Neutrophil (primary cell): ENCODE measurements at regions not wholly inside any gene's neighbourhood (a gene's known extent, or its start where the extent isn't known, plus 50 kb on each side); places are given as distances from the start of the nearest gene placed in this dataset.

Experiments used
- H3K27ac ChIP-seq: fragments of 200-600 bp; sonication (generic); 2 replicates; pipeline ENCODE4 v1.5.1; 2016; ENCODE audit warnings: mild to moderate bottlenecking, moderate library complexity
- H3K27me3 ChIP-seq: fragments of 200-600 bp; sonication (generic); 2 replicates; pipeline ENCODE4 v1.6.0; 2016; ENCODE audit warnings: mild to moderate bottlenecking
- H3K36me3 ChIP-seq: fragments of 200-600 bp; sonication (generic); 2 replicates; pipeline ENCODE4 v1.5.1; 2017
- H3K4me1 ChIP-seq, 2 experiments: fragments of 200-600 bp in 1 of 2; sonication (generic) in 1 of 2; 1 replicate in 1 of 2; 2 replicates in 1 of 2; pipeline versions ENCODE4 v1.5.1 to v1.6.1; 2013 to 2016; ENCODE audit warnings: low read depth in 1 of 2, low read length in 1 of 2, mild to moderate bottlenecking in 1 of 2, moderate library complexity in 1 of 2; ENCODE audit not compliant: control insufficient read depth in 1 of 2, insufficient read depth in 1 of 2
- H3K4me3 ChIP-seq, 2 experiments: fragments of 200-600 bp in 1 of 2; sonication (generic) in 1 of 2; 1 replicate in 1 of 2; 2 replicates in 1 of 2; pipeline ENCODE4 v1.5.1; 2013 to 2016; ENCODE audit warnings: low read depth in 1 of 2, low read length in 1 of 2, mild to moderate bottlenecking in 1 of 2, moderate library complexity in 1 of 2
- H3K9me3 ChIP-seq: fragments of 200-600 bp; sonication (generic); 2 replicates; pipeline ENCODE4 v1.5.1; 2016
- TF ChIP-seq, protein P1 (sequence below): fragments of 200-600 bp; sonication (generic); IDR thresholded peaks from 2 replicates; pipeline ENCODE4 v1.5.1; 2016; ENCODE audit warnings: antibody characterized with exemption

DNA sequence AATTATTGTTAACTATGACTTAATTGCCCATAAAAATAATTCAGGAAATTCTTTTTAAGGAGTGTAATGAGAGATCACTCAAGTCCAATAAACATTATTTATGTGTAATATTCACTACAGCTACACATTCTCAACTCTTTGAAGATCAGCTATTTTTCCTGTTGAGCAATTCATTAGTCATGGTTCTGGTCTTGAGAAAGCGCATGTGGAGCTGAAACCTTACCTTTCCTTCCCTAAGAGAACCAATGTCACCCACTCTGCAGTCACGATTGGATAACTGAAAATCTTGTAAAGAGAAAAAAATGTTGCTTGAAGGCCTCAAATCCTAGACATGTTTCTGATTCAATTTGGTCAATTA lies 736.9 kb upstream of the MARCKS start:
- TF ChIP-seq, protein P1, sequence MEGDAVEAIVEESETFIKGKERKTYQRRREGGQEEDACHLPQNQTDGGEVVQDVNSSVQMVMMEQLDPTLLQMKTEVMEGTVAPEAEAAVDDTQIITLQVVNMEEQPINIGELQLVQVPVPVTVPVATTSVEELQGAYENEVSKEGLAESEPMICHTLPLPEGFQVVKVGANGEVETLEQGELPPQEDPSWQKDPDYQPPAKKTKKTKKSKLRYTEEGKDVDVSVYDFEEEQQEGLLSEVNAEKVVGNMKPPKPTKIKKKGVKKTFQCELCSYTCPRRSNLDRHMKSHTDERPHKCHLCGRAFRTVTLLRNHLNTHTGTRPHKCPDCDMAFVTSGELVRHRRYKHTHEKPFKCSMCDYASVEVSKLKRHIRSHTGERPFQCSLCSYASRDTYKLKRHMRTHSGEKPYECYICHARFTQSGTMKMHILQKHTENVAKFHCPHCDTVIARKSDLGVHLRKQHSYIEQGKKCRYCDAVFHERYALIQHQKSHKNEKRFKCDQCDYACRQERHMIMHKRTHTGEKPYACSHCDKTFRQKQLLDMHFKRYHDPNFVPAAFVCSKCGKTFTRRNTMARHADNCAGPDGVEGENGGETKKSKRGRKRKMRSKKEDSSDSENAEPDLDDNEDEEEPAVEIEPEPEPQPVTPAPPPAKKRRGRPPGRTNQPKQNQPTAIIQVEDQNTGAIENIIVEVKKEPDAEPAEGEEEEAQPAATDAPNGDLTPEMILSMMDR = no peak
- peaks cover 0 to 17% of the 10 kb centered on the region in 2 experiments for H3K4me1 ChIP-seq
- no peaks in the 10 kb centered on the region for H3K36me3 ChIP-seq
- H3K27me3 ChIP-seq = no peaks in the 10 kb centered on the region
- H3K9me3 ChIP-seq = no peaks in the 10 kb centered on the region
- H3K27ac ChIP-seq = no peak overlapping the region
- no peak overlapping the region for H3K4me3 ChIP-seq

DNA sequence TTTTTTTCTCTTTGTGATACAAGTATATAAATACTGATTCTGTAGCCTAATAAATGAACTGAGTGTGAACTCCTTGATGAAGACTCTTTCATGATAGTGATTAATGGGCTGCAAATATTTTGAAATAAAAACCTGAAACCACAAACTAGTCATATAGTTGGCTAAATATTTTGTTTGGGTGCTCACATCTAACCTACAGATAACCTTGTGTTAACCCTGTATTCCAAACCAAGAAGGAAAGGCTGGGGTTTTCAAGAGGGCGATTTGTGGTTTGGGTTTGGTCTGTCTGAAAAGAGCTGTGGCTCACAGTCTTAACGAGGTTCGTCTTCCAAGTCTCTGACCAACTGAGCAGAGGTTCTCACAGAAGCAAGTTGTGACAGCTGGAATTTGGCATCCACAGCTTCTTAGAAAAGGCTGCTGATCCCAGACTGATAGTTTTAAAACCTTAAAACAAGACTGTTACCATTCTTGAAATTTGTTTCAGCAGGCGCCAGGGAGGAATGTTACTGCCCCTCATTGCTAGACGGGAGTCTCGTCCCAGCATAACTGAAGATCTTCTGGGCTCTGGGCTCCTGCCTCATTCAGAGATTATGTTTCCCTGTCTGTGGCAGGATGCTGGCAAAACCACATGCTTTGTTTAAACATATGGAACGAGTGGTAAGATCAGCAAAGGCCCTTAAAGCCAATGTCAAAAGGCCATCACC lies 736.4 kb upstream of the MARCKS start:
- TF ChIP-seq, protein P1 = no peak
- H3K27ac ChIP-seq = no peak overlapping the region
- no peaks in the 10 kb centered on the region for H3K9me3 ChIP-seq
- H3K36me3 ChIP-seq = no peaks in the 10 kb centered on the region
- H3K27me3 ChIP-seq = no peaks in the 10 kb centered on the region
- H3K4me3 ChIP-seq = no peak overlapping the region
- H3K4me1 ChIP-seq = peaks cover 0 to 15% of the 10 kb centered on the region in 2 experiments

DNA sequence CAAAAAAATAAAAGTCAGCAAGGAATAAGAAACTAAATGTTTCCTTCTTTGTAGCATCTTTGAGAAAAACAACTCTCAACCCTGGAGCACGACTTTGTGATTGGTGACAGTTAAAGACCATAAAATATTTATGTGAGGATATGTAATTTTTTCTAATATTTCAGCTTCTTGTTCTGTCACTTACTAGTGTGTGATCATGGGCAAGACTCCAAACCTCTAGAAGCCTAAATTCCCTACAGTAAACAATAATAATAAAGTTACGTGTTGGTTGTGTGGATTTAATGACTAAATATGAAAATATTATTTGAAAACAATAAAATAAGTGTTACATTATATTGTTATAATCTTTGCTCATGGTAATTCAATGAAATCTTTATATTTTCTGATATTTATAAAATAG lies 735.6 kb upstream of the MARCKS start:
- TF ChIP-seq, protein P1 = no peak
- no peaks in the 10 kb centered on the region for H3K36me3 ChIP-seq
- no peak overlapping the region for H3K27ac ChIP-seq
- no peaks in the 10 kb centered on the region for H3K27me3 ChIP-seq
- H3K9me3 ChIP-seq = no peaks in the 10 kb centered on the region
- peaks cover 0 to 15% of the 10 kb centered on the region in 2 experiments for H3K4me1 ChIP-seq
- no peak overlapping the region for H3K4me3 ChIP-seq

DNA sequence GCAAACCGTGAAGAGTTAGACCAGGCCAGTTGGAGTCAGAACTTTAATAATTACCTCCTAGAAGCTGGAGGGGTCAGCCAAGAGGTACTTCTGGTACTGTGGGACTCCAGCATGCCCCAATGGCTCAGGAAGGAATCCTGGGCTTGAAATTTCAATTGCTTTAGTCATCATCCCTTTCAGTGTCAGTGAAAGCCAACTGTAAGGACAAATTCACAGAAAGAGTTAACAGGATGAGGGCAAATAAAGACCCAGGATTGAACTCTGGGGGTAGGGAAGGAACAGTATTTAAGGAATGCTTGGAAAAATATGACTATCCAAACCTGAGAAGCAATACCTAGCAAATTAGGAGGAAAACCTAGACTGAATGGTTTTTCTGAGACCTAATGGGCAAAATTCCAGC lies 735.1 kb upstream of the MARCKS start:
- Histone ChIP-seq H3K27me3 (no peaks in the 10 kb centered on the region), H3K36me3 (no peaks in the 10 kb centered on the region), H3K4me3 (no peak overlapping the region), H3K4me1 (peaks cover 0 to 15% of the 10 kb centered on the region in 2 experiments), H3K9me3 (no peaks in the 10 kb centered on the region), H3K27ac (no peak overlapping the region)
- TF ChIP-seq, protein P1 = no peak

DNA sequence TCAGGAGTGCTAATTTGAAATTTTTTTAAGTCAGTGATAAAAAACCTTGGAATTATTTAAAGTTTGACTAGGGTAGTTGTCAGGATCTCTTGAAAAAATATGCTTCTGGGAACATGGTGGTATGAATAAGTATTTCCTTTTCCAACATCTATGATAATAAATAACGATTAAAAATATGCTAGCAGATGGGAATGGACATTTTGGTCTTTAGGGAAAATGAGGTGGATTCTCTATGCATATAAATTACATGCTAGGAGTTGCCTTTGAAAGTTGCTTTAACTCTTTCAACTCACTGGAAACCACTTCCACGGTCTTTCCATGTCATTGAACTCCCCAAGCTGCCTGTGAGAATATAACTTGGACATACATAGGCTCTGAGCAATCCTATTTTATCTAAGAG lies 731.5 kb upstream of the MARCKS start:
- Histone ChIP-seq H3K4me1 (peaks cover 0 to 3% of the 10 kb centered on the region in 2 experiments), H3K4me3 (no peak overlapping the region), H3K27ac (no peak overlapping the region), H3K27me3 (no peaks in the 10 kb centered on the region), H3K36me3 (no peaks in the 10 kb centered on the region), H3K9me3 (no peaks in the 10 kb centered on the region)
- TF ChIP-seq, protein P1 = no peak
